ENCODE measurements at regions not wholly inside any gene's neighbourhood (a gene's known extent, or its start where the extent isn't known, plus 50 kb on each side); places are given as distances from the start of the nearest gene placed in this dataset.

GRCh38 chr12:87230441-87230840, 798.8 kb downstream of the C12orf50 start:
- H3K27me3 ChIP-seq: no peaks in the 10 kb centered on the region
- no peaks in the 10 kb centered on the region for H3K36me3 ChIP-seq
- no peaks in the 10 kb centered on the region for H3K9me3 ChIP-seq
- H3K4me3 ChIP-seq: no peak overlapping the region
- no peak overlapping the region for H3K27ac ChIP-seq
- H3K4me1 ChIP-seq: no peaks in the 10 kb centered on the region
- no peak for DNase-seq
- TF ChIP-seq POLR2A (IDR thresholded peaks at IDR 0.05) (no peak), EP300 (IDR thresholded peaks at IDR 0.05) (no peak), POLR2AphosphoS5 (IDR thresholded peaks at IDR 0.05) (no peak), CTCF (IDR thresholded peaks at IDR 0.05) (no peak)
- 52 to 62% methylated on average over 2 of the region's 2 CpGs for WGBS, 2 donors
- intact Hi-C loops (cut with DNase I): no loop called here

- intact Hi-C loops (cut with DNase I): no loop called here
- Histone ChIP-seq H3K4me1 (no peaks in the 10 kb centered on the region), H3K36me3 (no peaks in the 10 kb centered on the region), H3K27me3 (no peaks in the 10 kb centered on the region), H3K27ac (no peak overlapping the region), H3K4me3 (no peak overlapping the region), H3K9me3 (no peaks in the 10 kb centered on the region)
- no peak for TF ChIP-seq EP300 (IDR thresholded peaks at IDR 0.05)
- TF ChIP-seq CTCF (IDR thresholded peaks at IDR 0.05): no peak
- WGBS, 2 donors: 58 to 68% methylated on average over 3 of the region's 3 CpGs
- no peak for DNase-seq
Observed at GRCh38 chr12:87227162-87227561, 802.0 kb downstream of the C12orf50 start.

- H3K9me3 ChIP-seq: no peaks in the 10 kb centered on the region
- TF ChIP-seq POLR2AphosphoS5 (IDR thresholded peaks at IDR 0.05) (no peak), CTCF (IDR thresholded peaks at IDR 0.05) (no peak), EP300 (IDR thresholded peaks at IDR 0.05) (no peak), POLR2A (IDR thresholded peaks at IDR 0.05) (no peak)
- DNase-seq: no peak
- no peaks in the 10 kb centered on the region for H3K4me1 ChIP-seq
- H3K27me3 ChIP-seq: no peaks in the 10 kb centered on the region
- no peak overlapping the region for H3K4me3 ChIP-seq
- intact Hi-C loops (cut with DNase I): no loop called here
- H3K27ac ChIP-seq: no peak overlapping the region
- H3K36me3 ChIP-seq: no peaks in the 10 kb centered on the region
Observed at GRCh38 chr12:87217491-87217890, 811.7 kb downstream of the C12orf50 start.

GRCh38 chr12:87216436-87216835, 812.8 kb downstream of the C12orf50 start:
- intact Hi-C loops (cut with DNase I): no loop called here
- TF ChIP-seq POLR2A (IDR thresholded peaks at IDR 0.05): no peak
- TF ChIP-seq POLR2AphosphoS5 (IDR thresholded peaks at IDR 0.05): no peak
- TF ChIP-seq CTCF (IDR thresholded peaks at IDR 0.05): no peak
- no peak for TF ChIP-seq EP300 (IDR thresholded peaks at IDR 0.05)
- Histone ChIP-seq H3K36me3 (no peaks in the 10 kb centered on the region), H3K27ac (no peak overlapping the region), H3K4me3 (no peak overlapping the region), H3K27me3 (no peaks in the 10 kb centered on the region), H3K9me3 (no peaks in the 10 kb centered on the region), H3K4me1 (no peaks in the 10 kb centered on the region)
- WGBS, 2 donors: 64 to 74% methylated on average over 4 of the region's 4 CpGs
- no peak for DNase-seq

- no peaks in the 10 kb centered on the region for H3K36me3 ChIP-seq
- H3K27me3 ChIP-seq: no peaks in the 10 kb centered on the region
- peaks cover 0 to 3% (median 0%) of the 10 kb centered on the region in 4 donors for H3K9me3 ChIP-seq
- H3K4me1 ChIP-seq: no peaks in the 10 kb centered on the region
- no peak for TF ChIP-seq EP300 (IDR thresholded peaks at IDR 0.05)
- intact Hi-C loops (cut with DNase I): no loop called here
- no peak for DNase-seq
- no peak overlapping the region for H3K4me3 ChIP-seq
- 83 to 85% methylated on average over 2 of the region's 2 CpGs for WGBS, 2 donors
- no peak overlapping the region for H3K27ac ChIP-seq
Observed at GRCh38 chr12:87202189-87202588, 827.0 kb downstream of the C12orf50 start.
